ENCODE measurements at regions not wholly inside any gene's neighbourhood (a gene's known extent, or its start where the extent isn't known, plus 50 kb on each side); places are given as distances from the start of the nearest gene placed in this dataset.

DNA sequence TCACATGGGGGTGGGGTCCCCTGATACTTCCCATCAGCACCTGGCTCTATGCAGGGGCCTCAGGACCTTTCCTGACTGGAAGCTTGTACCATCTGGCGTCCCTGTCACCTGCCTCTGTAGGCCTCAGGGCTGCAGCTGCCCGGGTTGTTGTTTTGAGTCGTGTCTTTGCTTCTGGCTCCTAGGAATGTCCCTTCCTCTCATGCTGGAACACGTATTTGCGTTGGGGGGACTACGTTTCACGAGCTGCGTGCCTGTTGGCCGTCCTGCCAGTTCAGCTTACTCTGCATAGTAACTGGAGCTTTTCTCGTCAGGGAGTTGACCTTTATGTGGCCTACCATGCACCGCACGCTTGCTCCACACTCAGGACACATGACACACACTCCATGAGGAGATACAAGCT lies 54.9 kb upstream of the IRX4 start:
- Histone ChIP-seq H3K27me3 (ENCODE audit: control insufficient read depth, insufficient read depth, low read length) (no peaks in the 10 kb centered on the region), H3K4me3 (ENCODE audit: low read depth, low read length) (no peak overlapping the region), H3K36me3 (ENCODE audit: control insufficient read depth, insufficient read depth, low read length) (no peaks in the 10 kb centered on the region)
- CTCF ChIA-PET: no interaction called here
- POLR2A ChIA-PET: no interaction called here
- DNase-seq (ENCODE audit: low read depth): no peak
- TF ChIP-seq, protein P1, sequence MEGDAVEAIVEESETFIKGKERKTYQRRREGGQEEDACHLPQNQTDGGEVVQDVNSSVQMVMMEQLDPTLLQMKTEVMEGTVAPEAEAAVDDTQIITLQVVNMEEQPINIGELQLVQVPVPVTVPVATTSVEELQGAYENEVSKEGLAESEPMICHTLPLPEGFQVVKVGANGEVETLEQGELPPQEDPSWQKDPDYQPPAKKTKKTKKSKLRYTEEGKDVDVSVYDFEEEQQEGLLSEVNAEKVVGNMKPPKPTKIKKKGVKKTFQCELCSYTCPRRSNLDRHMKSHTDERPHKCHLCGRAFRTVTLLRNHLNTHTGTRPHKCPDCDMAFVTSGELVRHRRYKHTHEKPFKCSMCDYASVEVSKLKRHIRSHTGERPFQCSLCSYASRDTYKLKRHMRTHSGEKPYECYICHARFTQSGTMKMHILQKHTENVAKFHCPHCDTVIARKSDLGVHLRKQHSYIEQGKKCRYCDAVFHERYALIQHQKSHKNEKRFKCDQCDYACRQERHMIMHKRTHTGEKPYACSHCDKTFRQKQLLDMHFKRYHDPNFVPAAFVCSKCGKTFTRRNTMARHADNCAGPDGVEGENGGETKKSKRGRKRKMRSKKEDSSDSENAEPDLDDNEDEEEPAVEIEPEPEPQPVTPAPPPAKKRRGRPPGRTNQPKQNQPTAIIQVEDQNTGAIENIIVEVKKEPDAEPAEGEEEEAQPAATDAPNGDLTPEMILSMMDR (IDR thresholded peaks at IDR 0.05; ENCODE audit: insufficient read depth, low read depth, low read length): no peak

DNA sequence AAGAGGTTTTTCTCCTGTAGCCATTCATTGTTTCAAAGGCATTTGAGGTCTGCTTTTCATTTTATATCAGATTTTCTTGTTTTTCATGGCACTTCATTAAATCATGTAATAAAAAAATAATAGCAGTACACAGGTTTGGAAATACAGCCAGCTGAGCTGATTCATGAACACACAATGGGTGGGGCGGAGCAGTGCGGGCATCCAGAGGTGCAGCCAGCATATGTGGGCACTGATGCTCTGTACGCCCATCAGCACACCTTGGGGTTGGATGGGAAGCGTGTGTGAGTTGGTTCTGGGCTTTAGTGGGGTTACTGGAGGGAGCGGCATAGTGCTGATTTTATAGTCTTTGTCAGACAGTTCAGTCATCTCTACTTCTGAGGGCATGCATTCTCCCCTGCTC lies 54.2 kb upstream of the IRX4 start:
- Histone ChIP-seq H3K4me3 (ENCODE audit: low read depth, low read length) (no peak overlapping the region), H3K36me3 (ENCODE audit: control insufficient read depth, insufficient read depth, low read length) (no peaks in the 10 kb centered on the region), H3K27me3 (ENCODE audit: control insufficient read depth, insufficient read depth, low read length) (no peaks in the 10 kb centered on the region)
- DNase-seq (ENCODE audit: low read depth): no peak
- TF ChIP-seq, protein P1 (IDR thresholded peaks at IDR 0.05; ENCODE audit: insufficient read depth, low read depth, low read length): no peak
- CTCF ChIA-PET: no interaction called here
- POLR2A ChIA-PET: no interaction called here

DNA sequence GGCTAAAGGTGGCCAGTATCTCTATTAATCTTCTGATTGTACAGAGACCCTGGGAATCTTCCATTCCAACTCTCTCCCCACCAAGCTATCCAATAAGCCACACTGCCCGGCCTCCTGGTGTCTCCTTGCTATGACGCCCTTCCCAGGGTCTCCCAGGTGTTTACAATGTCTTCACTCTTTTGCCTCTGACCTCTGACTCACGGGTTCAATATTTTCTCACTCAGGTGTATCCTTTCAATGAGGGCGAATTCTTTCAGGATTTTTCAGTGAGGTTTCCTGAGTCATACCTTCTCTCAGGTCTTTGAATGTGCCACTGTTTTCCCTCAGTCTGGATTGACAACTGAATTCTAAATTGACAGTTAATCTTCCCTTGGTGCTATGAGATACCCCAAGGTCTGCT lies 53.7 kb upstream of the IRX4 start:
- ChIA-PET CTCF (no interaction called here), POLR2A (no interaction called here)
- no peak overlapping the region for H3K4me3 ChIP-seq (ENCODE audit: low read depth, low read length)
- no peaks in the 10 kb centered on the region for H3K36me3 ChIP-seq (ENCODE audit: control insufficient read depth, insufficient read depth, low read length)
- no peak for DNase-seq (ENCODE audit: low read depth)
- no peaks in the 10 kb centered on the region for H3K27me3 ChIP-seq (ENCODE audit: control insufficient read depth, insufficient read depth, low read length)
- TF ChIP-seq, protein P1 (IDR thresholded peaks at IDR 0.05; ENCODE audit: insufficient read depth, low read depth, low read length): no peak

GRCh38 chr5:1934801-1935429 lies 52.2 kb upstream of the IRX4 start:
- H3K4me3 ChIP-seq (ENCODE audit: low read depth, low read length): no peak overlapping the region
- POLR2A ChIA-PET: no interaction called here
- TF ChIP-seq, protein P1 (IDR thresholded peaks at IDR 0.05; ENCODE audit: insufficient read depth, low read depth, low read length): no peak
- no peaks in the 10 kb centered on the region for H3K36me3 ChIP-seq (ENCODE audit: control insufficient read depth, insufficient read depth, low read length)
- CTCF ChIA-PET: no interaction called here
- H3K27me3 ChIP-seq (ENCODE audit: control insufficient read depth, insufficient read depth, low read length): peaks cover 3% of the 10 kb centered on the region
- DNase-seq (ENCODE audit: low read depth): no peak

GRCh38 chr5:1934056-1934394 lies 51.3 kb upstream of the IRX4 start:
- Histone ChIP-seq H3K27me3 (ENCODE audit: control insufficient read depth, insufficient read depth, low read length) (peaks cover 3% of the 10 kb centered on the region), H3K36me3 (ENCODE audit: control insufficient read depth, insufficient read depth, low read length) (no peaks in the 10 kb centered on the region), H3K4me3 (ENCODE audit: low read depth, low read length) (no peak overlapping the region)
- TF ChIP-seq, protein P1 (IDR thresholded peaks at IDR 0.05; ENCODE audit: insufficient read depth, low read depth, low read length): no peak
- ChIA-PET POLR2A (no interaction called here), CTCF (no interaction called here)
- DNase-seq (ENCODE audit: low read depth): no peak

Data from BJ (cell line).